ENCODE measurements at regions not wholly inside any gene's neighbourhood (a gene's known extent, or its start where the extent isn't known, plus 50 kb on each side); places are given as distances from the start of the nearest gene placed in this dataset.
"Not testable (repeated sequence)": the region's sequence is repeated elsewhere in the genome, so short reads cannot be mapped to it uniquely, and the experiment has no call there.

GRCh38 chr9:81069038-81069795 lies 620.1 kb downstream of the TLE1 start:
- DNase-seq (ENCODE audit: low spot score in 2 of 2) = no peak
- ATAC-seq (replicated peaks; ENCODE audit: extremely low read depth, poor library complexity, severe bottlenecking) = no peak
- Mint-ChIP-seq H3K36me3 (ENCODE audit: insufficient read depth) (no peaks in the 10 kb centered on the region), H3K4me1 (no peaks in the 10 kb centered on the region), H3K27ac (ENCODE audit: low read depth) (no peak overlapping the region), H3K9me3 (peaks cover 22% of the 10 kb centered on the region), H3K4me3 (no peak overlapping the region), H3K27me3 (no peaks in the 10 kb centered on the region)

GRCh38 chr9:81062995-81063394 lies 626.4 kb downstream of the TLE1 start:
- not testable (repeated sequence) for H3K36me3 Mint-ChIP-seq (ENCODE audit: insufficient read depth); H3K4me3 Mint-ChIP-seq; H3K27me3 Mint-ChIP-seq; ATAC-seq (replicated peaks; ENCODE audit: extremely low read depth, poor library complexity, severe bottlenecking); DNase-seq (ENCODE audit: low spot score in 2 of 2); H3K4me1 Mint-ChIP-seq; H3K27ac Mint-ChIP-seq (ENCODE audit: low read depth)
- H3K9me3 Mint-ChIP-seq = peaks cover 16% of the 10 kb centered on the region

GRCh38 chr9:81058782-81059181 lies 630.6 kb downstream of the TLE1 start:
- no peaks in the 10 kb centered on the region for H3K27me3 Mint-ChIP-seq
- ATAC-seq (replicated peaks; ENCODE audit: extremely low read depth, poor library complexity, severe bottlenecking) = no peak
- H3K4me3 Mint-ChIP-seq = no peak overlapping the region
- no peak for DNase-seq (ENCODE audit: low spot score in 2 of 2)
- no peaks in the 10 kb centered on the region for H3K36me3 Mint-ChIP-seq (ENCODE audit: insufficient read depth)
- peaks cover 6% of the 10 kb centered on the region for H3K9me3 Mint-ChIP-seq
- no peak overlapping the region for H3K27ac Mint-ChIP-seq (ENCODE audit: low read depth)
- no peaks in the 10 kb centered on the region for H3K4me1 Mint-ChIP-seq

- no peaks in the 10 kb centered on the region for H3K36me3 Mint-ChIP-seq (ENCODE audit: insufficient read depth)
- peaks cover 13% of the 10 kb centered on the region for H3K9me3 Mint-ChIP-seq
- H3K4me3 Mint-ChIP-seq = no peak overlapping the region
- H3K4me1 Mint-ChIP-seq = no peaks in the 10 kb centered on the region
- no peak for DNase-seq (ENCODE audit: low spot score in 2 of 2)
- H3K27me3 Mint-ChIP-seq = no peaks in the 10 kb centered on the region
- ATAC-seq (replicated peaks; ENCODE audit: extremely low read depth, poor library complexity, severe bottlenecking) = no peak
- H3K27ac Mint-ChIP-seq (ENCODE audit: low read depth) = no peak overlapping the region
Observed at GRCh38 chr9:81053298-81054025, 635.9 kb downstream of the TLE1 start.

- no peak for ATAC-seq (replicated peaks; ENCODE audit: extremely low read depth, poor library complexity, severe bottlenecking)
- no peaks in the 10 kb centered on the region for H3K4me1 Mint-ChIP-seq
- no peak overlapping the region for H3K27ac Mint-ChIP-seq (ENCODE audit: low read depth)
- no peak for DNase-seq (ENCODE audit: low spot score in 2 of 2)
- no peak overlapping the region for H3K4me3 Mint-ChIP-seq
- H3K27me3 Mint-ChIP-seq = no peaks in the 10 kb centered on the region
- H3K36me3 Mint-ChIP-seq (ENCODE audit: insufficient read depth) = no peaks in the 10 kb centered on the region
- peaks cover 13% of the 10 kb centered on the region for H3K9me3 Mint-ChIP-seq
Observed at GRCh38 chr9:81052846-81053245, 636.5 kb downstream of the TLE1 start.

GRCh38 chr9:81047280-81047679 lies 642.1 kb downstream of the TLE1 start:
- Mint-ChIP-seq H3K36me3 (ENCODE audit: insufficient read depth) (no peaks in the 10 kb centered on the region), H3K27ac (ENCODE audit: low read depth) (no peak overlapping the region), H3K4me1 (no peaks in the 10 kb centered on the region), H3K27me3 (no peaks in the 10 kb centered on the region), H3K9me3 (peaks cover 8% of the 10 kb centered on the region), H3K4me3 (no peak overlapping the region)
- ATAC-seq (replicated peaks; ENCODE audit: extremely low read depth, poor library complexity, severe bottlenecking) (no peak), DNase-seq (ENCODE audit: low spot score in 2 of 2) (no peak)

- no peaks in the 10 kb centered on the region for H3K36me3 Mint-ChIP-seq (ENCODE audit: insufficient read depth)
- DNase-seq (ENCODE audit: low spot score in 2 of 2) (no peak), ATAC-seq (replicated peaks; ENCODE audit: extremely low read depth, poor library complexity, severe bottlenecking) (no peak)
- no peaks in the 10 kb centered on the region for H3K27me3 Mint-ChIP-seq
- no peak overlapping the region for H3K4me3 Mint-ChIP-seq
- no peak overlapping the region for H3K27ac Mint-ChIP-seq (ENCODE audit: low read depth)
- no peaks in the 10 kb centered on the region for H3K4me1 Mint-ChIP-seq
- H3K9me3 Mint-ChIP-seq = peaks cover 5% of the 10 kb centered on the region
Observed at GRCh38 chr9:81045658-81046057, 643.7 kb downstream of the TLE1 start.

GRCh38 chr9:81037889-81038288 lies 651.5 kb downstream of the TLE1 start:
- Mint-ChIP-seq H3K27ac (ENCODE audit: low read depth) (no peak overlapping the region), H3K9me3 (peaks cover 29% of the 10 kb centered on the region), H3K4me3 (no peak overlapping the region), H3K27me3 (no peaks in the 10 kb centered on the region), H3K4me1 (no peaks in the 10 kb centered on the region), H3K36me3 (ENCODE audit: insufficient read depth) (no peaks in the 10 kb centered on the region)
- ATAC-seq (replicated peaks; ENCODE audit: extremely low read depth, poor library complexity, severe bottlenecking) = no peak
- DNase-seq (ENCODE audit: low spot score in 2 of 2) = no peak

GRCh38 chr9:81035601-81036000 lies 653.7 kb downstream of the TLE1 start:
- no peak overlapping the region for H3K4me3 Mint-ChIP-seq
- H3K27ac Mint-ChIP-seq (ENCODE audit: low read depth) = no peak overlapping the region
- peaks cover 29% of the 10 kb centered on the region for H3K9me3 Mint-ChIP-seq
- ATAC-seq (replicated peaks; ENCODE audit: extremely low read depth, poor library complexity, severe bottlenecking) (no peak), DNase-seq (ENCODE audit: low spot score in 2 of 2) (no peak)
- H3K4me1 Mint-ChIP-seq = no peaks in the 10 kb centered on the region
- no peaks in the 10 kb centered on the region for H3K36me3 Mint-ChIP-seq (ENCODE audit: insufficient read depth)
- no peaks in the 10 kb centered on the region for H3K27me3 Mint-ChIP-seq

GRCh38 chr9:81035171-81035570 lies 654.2 kb downstream of the TLE1 start:
- Mint-ChIP-seq H3K27me3 (no peaks in the 10 kb centered on the region), H3K9me3 (peaks cover 27% of the 10 kb centered on the region), H3K36me3 (ENCODE audit: insufficient read depth) (no peaks in the 10 kb centered on the region), H3K27ac (ENCODE audit: low read depth) (no peak overlapping the region), H3K4me1 (no peaks in the 10 kb centered on the region), H3K4me3 (no peak overlapping the region)
- no peak for ATAC-seq (replicated peaks; ENCODE audit: extremely low read depth, poor library complexity, severe bottlenecking)
- DNase-seq (ENCODE audit: low spot score in 2 of 2) = no peak

- Mint-ChIP-seq H3K27ac (ENCODE audit: low read depth) (no peak overlapping the region), H3K36me3 (ENCODE audit: insufficient read depth) (no peaks in the 10 kb centered on the region), H3K9me3 (peaks cover 13% of the 10 kb centered on the region), H3K27me3 (no peaks in the 10 kb centered on the region), H3K4me3 (no peak overlapping the region), H3K4me1 (no peaks in the 10 kb centered on the region)
- ATAC-seq (replicated peaks; ENCODE audit: extremely low read depth, poor library complexity, severe bottlenecking) (no peak), DNase-seq (ENCODE audit: low spot score in 2 of 2) (no peak)
Observed at GRCh38 chr9:81032831-81033230, 656.5 kb downstream of the TLE1 start.

- peaks cover 11% of the 10 kb centered on the region for H3K9me3 Mint-ChIP-seq
- no peaks in the 10 kb centered on the region for H3K4me1 Mint-ChIP-seq
- DNase-seq (ENCODE audit: low spot score in 2 of 2) (no peak), ATAC-seq (replicated peaks; ENCODE audit: extremely low read depth, poor library complexity, severe bottlenecking) (no peak)
- no peaks in the 10 kb centered on the region for H3K27me3 Mint-ChIP-seq
- no peak overlapping the region for H3K27ac Mint-ChIP-seq (ENCODE audit: low read depth)
- H3K36me3 Mint-ChIP-seq (ENCODE audit: insufficient read depth) = no peaks in the 10 kb centered on the region
- H3K4me3 Mint-ChIP-seq = no peak overlapping the region
Observed at GRCh38 chr9:81032030-81032572, 657.2 kb downstream of the TLE1 start.

Measured in central memory CD8-positive, alpha-beta T cell (primary cell).